ENCODE measurements at regions not wholly inside any gene's neighbourhood (a gene's known extent, or its start where the extent isn't known, plus 50 kb on each side); places are given as distances from the start of the nearest gene placed in this dataset.

- no peaks in the 10 kb centered on the region for H3K36me3 Mint-ChIP-seq
- no peak overlapping the region for H3K27ac Mint-ChIP-seq
- no peak for DNase-seq (ENCODE audit: extremely low spot score, unreplicated experiment)
- peaks cover 4% of the 10 kb centered on the region for H3K27me3 Mint-ChIP-seq
- no peaks in the 10 kb centered on the region for H3K9me3 Mint-ChIP-seq
- peaks cover 7% of the 10 kb centered on the region for H3K4me1 Mint-ChIP-seq (ENCODE audit: unreplicated experiment)
- H3K4me3 Mint-ChIP-seq, result no peak overlapping the region
- no peak for TF ChIP-seq CTCF (conservative IDR thresholded peaks at IDR 0.05)
Measured at GRCh38 chr7:96928965-96929364, 76.4 kb upstream of the DLX6 start.

GRCh38 chr7:96931891-96932290 is 73.5 kb upstream of the DLX6 start:
- peaks cover 11% of the 10 kb centered on the region for H3K4me1 Mint-ChIP-seq (ENCODE audit: unreplicated experiment)
- peaks cover 7% of the 10 kb centered on the region for H3K27me3 Mint-ChIP-seq
- no peaks in the 10 kb centered on the region for H3K9me3 Mint-ChIP-seq
- no peak overlapping the region for H3K4me3 Mint-ChIP-seq
- DNase-seq (ENCODE audit: extremely low spot score, unreplicated experiment), result no peak
- no peak for TF ChIP-seq CTCF (conservative IDR thresholded peaks at IDR 0.05)
- H3K36me3 Mint-ChIP-seq, result no peaks in the 10 kb centered on the region
- H3K27ac Mint-ChIP-seq, result no peak overlapping the region

- no peak for TF ChIP-seq CTCF (conservative IDR thresholded peaks at IDR 0.05)
- Mint-ChIP-seq H3K4me3 (peak overlapping the region; percentile 37), H3K36me3 (no peaks in the 10 kb centered on the region), H3K4me1 (ENCODE audit: unreplicated experiment) (peaks cover 11% of the 10 kb centered on the region), H3K9me3 (no peaks in the 10 kb centered on the region), H3K27me3 (peaks cover 12% of the 10 kb centered on the region), H3K27ac (no peak overlapping the region)
- DNase-seq (ENCODE audit: extremely low spot score, unreplicated experiment), result no peak
Measured at GRCh38 chr7:96933067-96933645, 72.2 kb upstream of the DLX6 start.

GRCh38 chr7:96936621-96937020 is 68.7 kb upstream of the DLX6 start:
- H3K27me3 Mint-ChIP-seq, result peaks cover 16% of the 10 kb centered on the region
- no peaks in the 10 kb centered on the region for H3K36me3 Mint-ChIP-seq
- no peak for TF ChIP-seq CTCF (conservative IDR thresholded peaks at IDR 0.05)
- H3K9me3 Mint-ChIP-seq, result no peaks in the 10 kb centered on the region
- no peak for DNase-seq (ENCODE audit: extremely low spot score, unreplicated experiment)
- H3K4me1 Mint-ChIP-seq (ENCODE audit: unreplicated experiment), result peaks cover 11% of the 10 kb centered on the region
- no peak overlapping the region for H3K4me3 Mint-ChIP-seq
- H3K27ac Mint-ChIP-seq, result no peak overlapping the region

- Mint-ChIP-seq H3K36me3 (no peaks in the 10 kb centered on the region), H3K27me3 (peaks cover 25% of the 10 kb centered on the region), H3K27ac (no peak overlapping the region), H3K4me1 (ENCODE audit: unreplicated experiment) (no peaks in the 10 kb centered on the region), H3K4me3 (no peak overlapping the region), H3K9me3 (no peaks in the 10 kb centered on the region)
- TF ChIP-seq CTCF (conservative IDR thresholded peaks at IDR 0.05), result no peak
- DNase-seq (ENCODE audit: extremely low spot score, unreplicated experiment), result no peak
Measured at GRCh38 chr7:96942112-96942511, 63.2 kb upstream of the DLX6 start.

- Mint-ChIP-seq H3K27me3 (peaks cover 12% of the 10 kb centered on the region), H3K27ac (no peak overlapping the region), H3K4me3 (no peak overlapping the region)
Measured at GRCh38 chr7:96949766-96950165, 55.6 kb upstream of the DLX6 start.

More at GRCh38 chr7:96949766-96950165, 55.6 kb upstream of the DLX6 start:
- peaks cover 5% of the 10 kb centered on the region for H3K4me1 Mint-ChIP-seq (ENCODE audit: unreplicated experiment)
- H3K36me3 Mint-ChIP-seq, result no peaks in the 10 kb centered on the region
- DNase-seq (ENCODE audit: extremely low spot score, unreplicated experiment), result no peak
- H3K9me3 Mint-ChIP-seq, result no peaks in the 10 kb centered on the region
- TF ChIP-seq CTCF (conservative IDR thresholded peaks at IDR 0.05), result no peak

Measured in type B pancreatic cell (in vitro differentiated cells).